ENCODE measurements at regions not wholly inside any gene's neighbourhood (a gene's known extent, or its start where the extent isn't known, plus 50 kb on each side); places are given as distances from the start of the nearest gene placed in this dataset.

GRCh38 chr5:119816055-119816454, 186.7 kb downstream of the FAM170A start:
- H3K4me3 ChIP-seq (ENCODE audit: low read length), result no peak overlapping the region
- no peak for TF ChIP-seq CTCF (conservative IDR thresholded peaks at IDR 0.05; ENCODE audit: low read length)
- DNase-seq (ENCODE audit: low read depth), result no peak

- no peak overlapping the region for H3K4me3 ChIP-seq (ENCODE audit: low read length)
- DNase-seq (ENCODE audit: low read depth), result no peak
- no peak for TF ChIP-seq CTCF (conservative IDR thresholded peaks at IDR 0.05; ENCODE audit: low read length)
Observed at GRCh38 chr5:119820016-119820415, 190.7 kb downstream of the FAM170A start.

DNA sequence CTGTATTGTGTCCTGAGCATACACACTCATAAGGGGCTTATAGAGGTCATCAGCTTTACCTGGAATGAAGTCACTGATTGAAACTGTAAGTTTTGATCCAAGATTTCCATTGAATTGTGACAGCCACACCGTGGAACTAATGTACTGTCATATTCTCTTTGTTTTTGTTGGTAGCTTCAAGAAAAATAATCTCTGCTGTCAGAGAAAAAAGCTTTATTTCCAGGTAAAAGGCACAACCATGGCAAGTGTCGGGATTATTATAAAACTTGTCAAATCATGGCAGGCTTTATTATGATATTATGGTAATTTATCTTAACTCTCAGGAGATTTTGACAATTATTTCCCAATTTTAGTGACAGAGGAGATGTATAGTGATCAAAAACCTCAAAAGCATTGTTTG, 191.2 kb downstream of the FAM170A start:
- DNase-seq (ENCODE audit: low read depth), result no peak
- TF ChIP-seq CTCF (conservative IDR thresholded peaks at IDR 0.05; ENCODE audit: low read length), result no peak
- no peak overlapping the region for H3K4me3 ChIP-seq (ENCODE audit: low read length)

DNA sequence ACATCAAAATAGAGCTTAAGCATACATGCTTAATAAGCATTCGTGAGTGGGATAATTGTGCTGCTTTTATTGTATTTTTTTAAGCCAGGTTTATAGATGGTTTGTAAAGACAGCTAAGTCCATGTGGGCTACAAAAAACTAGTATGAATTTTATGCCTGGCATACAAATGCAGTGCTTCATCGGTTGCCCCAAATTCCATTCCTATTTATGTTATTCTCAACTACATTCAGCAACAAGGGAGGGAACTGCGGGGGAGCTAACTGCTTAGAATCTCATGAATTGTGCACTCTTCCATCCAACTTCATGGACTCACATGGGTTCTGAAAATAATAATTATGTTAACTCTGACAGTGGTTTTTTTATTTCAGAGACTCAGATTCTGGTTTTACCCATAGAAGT, 199.2 kb downstream of the FAM170A start:
- H3K4me3 ChIP-seq (ENCODE audit: low read length), result no peak overlapping the region
- no peak for DNase-seq (ENCODE audit: low read depth)
- TF ChIP-seq CTCF (conservative IDR thresholded peaks at IDR 0.05; ENCODE audit: low read length), result no peak

DNA sequence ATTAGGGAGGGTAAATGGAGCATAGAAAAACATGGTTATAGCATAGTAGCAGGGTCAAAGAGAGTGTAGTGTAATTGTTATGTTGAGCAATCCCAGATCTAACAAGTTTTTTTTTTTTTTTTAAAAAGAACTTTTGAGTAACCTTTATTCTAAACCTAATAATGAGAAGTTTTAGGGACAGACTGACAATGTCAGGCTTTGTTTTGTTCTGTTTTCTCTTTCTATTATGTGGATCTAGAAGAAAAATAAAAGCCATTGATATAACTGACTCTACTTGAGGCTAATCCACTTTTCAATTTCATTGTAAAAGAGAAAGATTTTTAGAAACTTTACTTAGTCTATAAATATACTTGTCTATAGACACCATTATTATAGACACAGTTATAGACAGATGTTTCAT, 200.0 kb downstream of the FAM170A start:
- H3K4me3 ChIP-seq (ENCODE audit: low read length), result no peak overlapping the region
- no peak for DNase-seq (ENCODE audit: low read depth)
- no peak for TF ChIP-seq CTCF (conservative IDR thresholded peaks at IDR 0.05; ENCODE audit: low read length)

DNA sequence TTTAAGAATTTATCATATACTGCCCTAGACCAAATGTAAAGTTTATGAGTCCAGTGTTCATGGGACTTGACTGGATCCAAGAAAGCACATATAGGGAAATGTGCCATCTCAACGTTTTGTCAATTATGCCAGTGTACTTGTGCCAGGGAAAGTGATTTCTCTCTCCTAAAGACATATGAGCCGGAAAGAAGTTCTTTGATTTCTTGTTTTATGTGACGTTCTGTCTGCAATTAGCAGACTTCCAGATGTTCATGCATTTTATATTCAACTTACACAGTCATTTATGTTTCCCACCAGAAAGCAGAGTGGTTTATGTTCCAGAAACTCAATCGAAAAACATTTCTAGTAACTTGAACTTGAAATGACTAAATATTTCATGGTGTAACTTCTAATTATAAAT, 203.8 kb downstream of the FAM170A start:
- no peak for DNase-seq (ENCODE audit: low read depth)
- H3K4me3 ChIP-seq (ENCODE audit: low read length), result no peak overlapping the region
- TF ChIP-seq CTCF (conservative IDR thresholded peaks at IDR 0.05; ENCODE audit: low read length), result no peak

- H3K4me3 ChIP-seq (ENCODE audit: low read length), result no peak overlapping the region
- no peak for TF ChIP-seq CTCF (conservative IDR thresholded peaks at IDR 0.05; ENCODE audit: low read length)
- DNase-seq (ENCODE audit: low read depth), result no peak
Observed at GRCh38 chr5:119840175-119840574, 210.8 kb downstream of the FAM170A start.

Data from AG10803 (cell line).